Tongue (tissue), 1 donor: ENCODE measurements at regions not wholly inside any gene's neighbourhood (a gene's known extent, or its start where the extent isn't known, plus 50 kb on each side); places are given as distances from the start of the nearest gene placed in this dataset. TPM values are rescaled to one million over a fixed set of nuclear protein-coding genes. Genes with fewer than 3 reads are reported as not detected.

ENCODE experiments used
- small RNA-seq: library from RNA; depleted of rRNA; stranded (forward); fragments of <200 nt; gene quantifications from one replicate; pipeline ENCODE3, GENCODE V24; 2014; ENCODE audit warnings: low replicate concordance

Small RNA genes lying in the stretch of these regions (small RNA-seq; reads per million reads assigned to genes)
- gene MIR4261 = not detected
